ENCODE measurements at regions not wholly inside any gene's neighbourhood (a gene's known extent, or its start where the extent isn't known, plus 50 kb on each side); places are given as distances from the start of the nearest gene placed in this dataset.

GRCh38 chr2:15784886-15785801 lies 155.2 kb upstream of the MYCN start:
- Histone ChIP-seq H3K27me3 (peaks cover 0 to 33% (median 0%) of the 10 kb centered on the region in 4 donors), H3K9me3 (no peaks in the 10 kb centered on the region), H3K4me3 (no peak overlapping the region), H3K4me1 (no peaks in the 10 kb centered on the region), H3K36me3 (no peaks in the 10 kb centered on the region), H3K27ac (no peak overlapping the region)
- intact Hi-C loops (cut with DNase I), result no loop called here
- TF ChIP-seq POLR2A (IDR thresholded peaks at IDR 0.05), result no peak
- no peak for TF ChIP-seq CTCF (IDR thresholded peaks at IDR 0.05)
- 77 to 87% methylated on average over 14 to 15 of the region's 21 CpGs for WGBS, 2 donors
- DNase-seq, result no peak

- H3K4me3 ChIP-seq, result no peak overlapping the region
- WGBS, 2 donors, result 74 to 77% methylated on average over 9 of the region's 11 CpGs
- TF ChIP-seq CTCF (IDR thresholded peaks at IDR 0.05) (no peak), POLR2A (IDR thresholded peaks at IDR 0.05) (no peak)
- H3K27me3 ChIP-seq, result peaks cover 0 to 33% (median 0%) of the 10 kb centered on the region in 4 donors
- no peak for DNase-seq
- no peaks in the 10 kb centered on the region for H3K36me3 ChIP-seq
- H3K4me1 ChIP-seq, result no peaks in the 10 kb centered on the region
- no peak overlapping the region for H3K27ac ChIP-seq
- intact Hi-C loops (cut with DNase I), result no loop called here
- no peaks in the 10 kb centered on the region for H3K9me3 ChIP-seq
These were observed 154.2 kb upstream of the MYCN start for GRCh38 chr2:15786003-15786654.

- no peaks in the 10 kb centered on the region for H3K4me1 ChIP-seq
- H3K27ac ChIP-seq, result no peak overlapping the region
- H3K9me3 ChIP-seq, result no peaks in the 10 kb centered on the region
- TF ChIP-seq CTCF (IDR thresholded peaks at IDR 0.05), result no peak
- TF ChIP-seq POLR2A (IDR thresholded peaks at IDR 0.05), result no peak
- H3K4me3 ChIP-seq, result no peak overlapping the region
- no peaks in the 10 kb centered on the region for H3K36me3 ChIP-seq
- intact Hi-C loops (cut with DNase I), result no loop called here
- 69 to 79% methylated on average over 2 of the region's 2 CpGs for WGBS, 2 donors
- peaks cover 0 to 32% (median 0%) of the 10 kb centered on the region in 4 donors for H3K27me3 ChIP-seq
- no peak for DNase-seq
These were observed 153.4 kb upstream of the MYCN start for GRCh38 chr2:15786901-15787300.

GRCh38 chr2:15787535-15788454 lies 152.6 kb upstream of the MYCN start:
- TF ChIP-seq CTCF (IDR thresholded peaks at IDR 0.05) (no peak), POLR2A (IDR thresholded peaks at IDR 0.05) (no peak)
- Histone ChIP-seq H3K4me3 (no peak overlapping the region), H3K4me1 (no peaks in the 10 kb centered on the region), H3K27me3 (peaks cover 0 to 24% (median 0%) of the 10 kb centered on the region in 4 donors), H3K27ac (no peak overlapping the region), H3K9me3 (no peaks in the 10 kb centered on the region), H3K36me3 (no peaks in the 10 kb centered on the region)
- intact Hi-C loops (cut with DNase I), result no loop called here
- WGBS, 2 donors, result 68 to 80% methylated on average over 3 of the region's 3 CpGs
- no peak for DNase-seq
